IMR-90 (cell line): ENCODE measurements at regions not wholly inside any gene's neighbourhood (a gene's known extent, or its start where the extent isn't known, plus 50 kb on each side); places are given as distances from the start of the nearest gene placed in this dataset.

ENCODE experiments used
- ATAC-seq: fragments of 200-7000 bp; cut with Tn5 transposase; 2 replicates; pipeline ENCODE4 v1.9.1; 2020; ENCODE audit warnings: low read depth, mild to moderate bottlenecking, moderate library complexity
- BruUV-seq: library from RNA; stranded (reverse); fragments of 400-500 nt; replicated peaks from 2 replicates; lab custom pipeline; 2021; lab: Mats Ljungman, UMichigan
- CTCF ChIA-PET: fragments of 300-600 bp; formaldehyde crosslinking; extraction: SDS; loops from one replicate; lab custom pipeline; 2021; ENCODE audit warnings: antibody characterized with exemption; lab: Yijun Ruan, JAX
- POLR2A ChIA-PET: fragments of 300-600 bp; sonication (Branson Sonifier 250); formaldehyde crosslinking; loops from one replicate; lab custom pipeline; 2022; ENCODE audit warnings: antibody characterized with exemption; ENCODE audit not compliant: unreplicated experiment; lab: Charles Lee
- DNase-seq: peaks from one replicate; pipeline ENCODE4 v3.0.0; 2013
- H2AFZ ChIP-seq: replicated peaks from 2 replicates; pipeline ENCODE3; 2013; ENCODE audit warnings: low read length, mild to moderate bottlenecking; ENCODE audit not compliant: poor library complexity
- H2AK5ac ChIP-seq: 2 replicates; pipeline ENCODE4 v1.6.1; 2013; ENCODE audit warnings: low read depth, low read length, inconsistent platforms
- H2AK9ac ChIP-seq: replicated peaks from 2 replicates; pipeline ENCODE3; 2013; ENCODE audit warnings: mild to moderate bottlenecking, low read depth, low read length, moderate library complexity; ENCODE audit not compliant: poor library complexity
- H2BK120ac ChIP-seq: 2 replicates; pipeline ENCODE4 v1.6.1; 2013; ENCODE audit warnings: low read depth, low read length, inconsistent platforms
- H2BK15ac ChIP-seq: 3 replicates; pipeline ENCODE4 v1.6.1; 2013; ENCODE audit warnings: low read depth, low read length, inconsistent platforms
- H2BK20ac ChIP-seq: 2 replicates; pipeline ENCODE4 v1.6.1; 2013; ENCODE audit warnings: low read depth, mild to moderate bottlenecking, inconsistent platforms, low read length, moderate library complexity
- H2BK5ac ChIP-seq: 2 replicates; pipeline ENCODE4 v1.6.1; 2013; ENCODE audit warnings: mild to moderate bottlenecking, low read depth, low read length, inconsistent platforms; ENCODE audit not compliant: poor library complexity, severe bottlenecking
- H3K14ac ChIP-seq: replicated peaks from 2 replicates; pipeline ENCODE4 v1.6.1; 2013; ENCODE audit warnings: low read depth, low read length, inconsistent platforms
- H3K18ac ChIP-seq: 2 replicates; pipeline ENCODE4 v1.6.1; 2013; ENCODE audit warnings: low read depth, low read length, control low read depth
- H3K23ac ChIP-seq: 2 replicates; pipeline ENCODE4 v1.6.1; 2013; ENCODE audit warnings: low read depth, low read length, inconsistent platforms
- H3K27ac ChIP-seq: 2 replicates; pipeline ENCODE4 v1.5.1; 2013; ENCODE audit warnings: mild to moderate bottlenecking, control low read depth, low read length; ENCODE audit not compliant: insufficient read depth
- H3K27me3 ChIP-seq: 2 replicates; pipeline ENCODE4 v1.6.1; 2013; ENCODE audit warnings: low read length; ENCODE audit not compliant: control insufficient read depth, insufficient read depth
- H3K36me3 ChIP-seq: 2 replicates; pipeline ENCODE4 v1.6.1; 2013; ENCODE audit warnings: low read length, mixed read lengths; ENCODE audit not compliant: control insufficient read depth, insufficient read depth
- H3K4ac ChIP-seq: 2 replicates; pipeline ENCODE4 v1.6.1; 2013; ENCODE audit warnings: low read depth, low read length, inconsistent platforms
- H3K4me1 ChIP-seq: 2 replicates; pipeline ENCODE4 v1.6.1; 2013; ENCODE audit warnings: low read length, mixed read lengths; ENCODE audit not compliant: control insufficient read depth, insufficient read depth
- H3K4me2 ChIP-seq: 2 replicates; pipeline ENCODE4 v1.6.1; 2013; ENCODE audit warnings: low read depth, mild to moderate bottlenecking, control low read depth, low read length, moderate library complexity
- H3K4me3 ChIP-seq: 2 replicates; pipeline ENCODE4 v1.5.1; 2013; ENCODE audit warnings: low read depth, mild to moderate bottlenecking, control low read depth, low read length, moderate library complexity; ENCODE audit not compliant: insufficient read depth
- H3K56ac ChIP-seq: 2 replicates; pipeline ENCODE4 v1.6.1; 2013; ENCODE audit warnings: low read length, inconsistent platforms; ENCODE audit not compliant: insufficient read depth; ENCODE audit errors: extremely low read depth
- H3K79me1 ChIP-seq, 2 experiments: 2 replicates each; pipeline ENCODE4 v1.6.1; 2013; ENCODE audit warnings: low read length in 2 of 2, inconsistent platforms in 1 of 2, low read depth in 1 of 2
- H3K9ac ChIP-seq: 2 replicates; pipeline ENCODE4 v1.6.1; 2013; ENCODE audit warnings: low read depth, low read length, control low read depth
- H3K9me1 ChIP-seq: 2 replicates; pipeline ENCODE4 v1.6.1; 2013; ENCODE audit warnings: low read length, inconsistent platforms; ENCODE audit not compliant: insufficient read depth
- H3K9me3 ChIP-seq: 2 replicates; pipeline ENCODE4 v1.6.1; 2013; ENCODE audit warnings: low read length; ENCODE audit not compliant: control insufficient read depth, insufficient read depth
- H4K20me1 ChIP-seq: 2 replicates; pipeline ENCODE4 v1.6.1; 2013; ENCODE audit warnings: low read length, inconsistent platforms; ENCODE audit not compliant: insufficient read depth
- H4K5ac ChIP-seq: 2 replicates; pipeline ENCODE4 v1.6.1; 2013; ENCODE audit warnings: mild to moderate bottlenecking, low read depth, low read length, control low read depth
- H4K8ac ChIP-seq, 2 experiments: 2 replicates each; pipeline ENCODE4 v1.6.1; 2013; ENCODE audit warnings: low read depth in 2 of 2, low read length in 2 of 2, control low read depth in 1 of 2, inconsistent platforms in 1 of 2
- H4K91ac ChIP-seq: 2 replicates; pipeline ENCODE4 v1.6.1; 2013; ENCODE audit warnings: low read depth, low read length, inconsistent platforms; ENCODE audit not compliant: insufficient read depth
- CEBPB ChIP-seq: IDR thresholded peaks from 2 replicates; pipeline ENCODE4 v1.6.1; 2012; ENCODE audit warnings: low read depth, low read length, improper control_type of control experiment
- CHD1 ChIP-seq: IDR thresholded peaks from 2 replicates; pipeline ENCODE4 v1.6.1; 2012; ENCODE audit warnings: low read depth, low read length, improper control_type of control experiment
- CTCF ChIP-seq: conservative IDR thresholded peaks from 2 replicates; pipeline ENCODE4 v1.5.1; 2012; ENCODE audit warnings: mild to moderate bottlenecking, low read depth, low read length, improper control_type of control experiment
- ELK1 ChIP-seq: fragments of 150-350 bp; IDR thresholded peaks from 2 replicates; pipeline ENCODE4 v1.6.1; 2016; ENCODE audit warnings: low read depth, mild to moderate bottlenecking, low read length, moderate library complexity, borderline replicate concordance
- FOS ChIP-seq: fragments of 150-350 bp; IDR thresholded peaks from 2 replicates; pipeline ENCODE4 v1.6.1; 2016; ENCODE audit warnings: low read depth, low read length
- MAFK ChIP-seq: IDR thresholded peaks from 2 replicates; pipeline ENCODE4 v1.6.1; 2012; ENCODE audit warnings: low read depth, low read length, improper control_type of control experiment
- MAZ ChIP-seq: IDR thresholded peaks from 2 replicates; pipeline ENCODE4 v1.6.1; 2012; ENCODE audit warnings: low read depth, mild to moderate bottlenecking, low read length, improper control_type of control experiment, moderate library complexity, borderline replicate concordance
- MXI1 ChIP-seq: IDR thresholded peaks from 2 replicates; pipeline ENCODE4 v1.6.1; 2012; ENCODE audit warnings: low read depth, mild to moderate bottlenecking, low read length, moderate library complexity, borderline replicate concordance
- NFE2L2 ChIP-seq: fragments of 150-350 bp; IDR thresholded peaks from 2 replicates; pipeline ENCODE4 v1.6.1; 2016; ENCODE audit warnings: low read depth, mild to moderate bottlenecking, low read length
- POLR2A ChIP-seq: IDR thresholded peaks from 2 replicates; pipeline ENCODE4 v1.6.1; 2012; ENCODE audit warnings: mild to moderate bottlenecking, low read depth, low read length
- SMC3 ChIP-seq: fragments of 150-350 bp; IDR thresholded peaks from 2 replicates; pipeline ENCODE4 v1.6.1; 2016; ENCODE audit warnings: low read depth, mild to moderate bottlenecking, antibody characterized with exemption, low read length, moderate library complexity
- USF2 ChIP-seq: fragments of 150-350 bp; IDR thresholded peaks from 2 replicates; pipeline ENCODE4 v1.6.1; 2017; ENCODE audit warnings: mild to moderate bottlenecking, antibody characterized with exemption, low read length, low read depth
- dilution Hi-C: fragments of 300-500 bp; cut with HindIII; formaldehyde crosslinking; loops from one replicate; pipeline ENCODE4 v1.14.3; 2018; ENCODE audit warnings: low sequenced_read_pairs; ENCODE audit not compliant: unreplicated experiment
- in situ Hi-C: fragments of 300-500 bp; cut with MboI; formaldehyde crosslinking; loops from 3 replicates; pipeline ENCODE4 v1.14.3; 2019; ENCODE audit warnings: low sequenced_read_pairs, inconsistent platforms, mixed read lengths
- intact Hi-C: fragments of 100-400 bp; cut with micrococcal nuclease; formaldehyde crosslinking; loops from 2 replicates; pipeline ENCODE4 v1.10.0; 2022

- Histone ChIP-seq H2BK20ac (no peak overlapping the region), H4K91ac (no peak overlapping the region), H3K79me1 (no peaks in the 10 kb centered on the region), H3K27ac (no peak overlapping the region), H3K18ac (no peak overlapping the region), H3K4me1 (peaks cover 4% of the 10 kb centered on the region), H2BK5ac (no peak overlapping the region), H4K8ac (no peak overlapping the region), H3K4ac (no peak overlapping the region), H3K56ac (no peak overlapping the region), H3K27me3 (no peaks in the 10 kb centered on the region), H3K9me1 (peaks cover 2% of the 10 kb centered on the region; the same call in 1 of the 2 replicates), H3K23ac (no peak overlapping the region), H2AFZ (no peak overlapping the region), H3K9ac (no peak overlapping the region), H2BK15ac (no peak overlapping the region), H3K4me2 (no peak overlapping the region), H3K4me3 (no peak overlapping the region), H4K5ac (no peak overlapping the region), H3K14ac (no peak overlapping the region), H2AK5ac (no peak overlapping the region), H3K9me3 (no peaks in the 10 kb centered on the region), H2BK120ac (no peak overlapping the region), H3K36me3 (no peaks in the 10 kb centered on the region), H2AK9ac (no peak overlapping the region), H4K20me1 (no peaks in the 10 kb centered on the region)
- in situ Hi-C loops, result no loop called here
- dilution Hi-C loops, result no loop called here
- no TSS peak for BruUV-seq
- ATAC-seq (no peak), DNase-seq (no peak)
- POLR2A ChIA-PET, result no interaction called here
- TF ChIP-seq MAZ (no peak), POLR2A (no peak), NFE2L2 (no peak), CTCF (no peak), USF2 (no peak), FOS (no peak), CEBPB (no peak), ELK1 (no peak), SMC3 (no peak), MXI1 (no peak), CHD1 (no peak), MAFK (no peak)
- CTCF ChIA-PET, result no interaction called here
- intact Hi-C loops, result no loop called here
These were observed 76.0 kb downstream of the ING2 start for GRCh38 chr4:183580849-183581248.
